ENCODE measurements at regions not wholly inside any gene's neighbourhood (a gene's known extent, or its start where the extent isn't known, plus 50 kb on each side); places are given as distances from the start of the nearest gene placed in this dataset.
"Not testable (repeated sequence)": the region's sequence is repeated elsewhere in the genome, so short reads cannot be mapped to it uniquely, and the experiment has no call there.

DNA sequence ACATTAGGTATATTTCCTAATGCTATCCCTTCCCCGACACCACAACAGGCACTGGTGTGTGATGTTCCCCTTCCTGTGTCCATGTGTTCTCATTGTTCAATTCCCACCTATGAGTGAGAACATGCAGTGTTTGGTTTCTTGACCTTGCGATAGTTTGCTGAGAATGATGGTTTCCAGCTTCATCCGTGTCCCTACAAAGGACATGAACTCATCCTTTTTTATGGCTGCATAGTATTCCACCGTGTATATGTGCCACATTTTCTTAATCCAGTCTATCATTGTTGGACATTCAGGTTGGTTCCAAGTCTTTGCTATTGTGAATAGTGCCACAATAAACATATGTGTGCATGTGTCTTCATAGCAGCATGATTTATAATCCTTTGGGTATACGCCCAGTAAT, 228.5 kb upstream of the RARB start:
- not testable (repeated sequence) for DNase-seq

- DNase-seq: peak in 1 of 3 donors; percentile 51
Observed at GRCh38 chr3:25212736-25213135, 215.3 kb upstream of the RARB start.

GRCh38 chr3:25214034-25214433, 214.0 kb upstream of the RARB start:
- peak in 1 of 3 donors; percentile 36 for DNase-seq

DNA sequence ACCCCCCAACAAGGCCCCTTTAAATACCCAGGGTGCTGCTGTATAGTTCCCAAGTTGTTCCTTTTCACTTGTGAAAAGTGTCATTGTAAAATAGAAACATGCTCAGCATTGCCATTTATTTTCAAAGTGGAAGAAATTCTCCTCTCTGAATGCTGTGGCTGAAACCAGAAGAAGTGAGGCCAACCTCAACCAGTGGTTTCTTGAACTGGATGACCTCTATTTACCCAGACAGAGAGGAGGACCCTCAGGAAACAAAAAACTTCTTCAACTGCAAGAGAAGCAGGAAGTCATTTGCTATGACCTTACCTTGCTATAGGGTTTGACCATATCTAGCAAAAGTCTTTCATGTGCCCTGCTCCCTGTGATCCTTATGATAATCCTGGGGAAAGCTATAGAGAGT, 209.7 kb upstream of the RARB start:
- DNase-seq: no peak

- DNase-seq: no peak
Observed at GRCh38 chr3:25226747-25227146, 201.3 kb upstream of the RARB start.

DNA sequence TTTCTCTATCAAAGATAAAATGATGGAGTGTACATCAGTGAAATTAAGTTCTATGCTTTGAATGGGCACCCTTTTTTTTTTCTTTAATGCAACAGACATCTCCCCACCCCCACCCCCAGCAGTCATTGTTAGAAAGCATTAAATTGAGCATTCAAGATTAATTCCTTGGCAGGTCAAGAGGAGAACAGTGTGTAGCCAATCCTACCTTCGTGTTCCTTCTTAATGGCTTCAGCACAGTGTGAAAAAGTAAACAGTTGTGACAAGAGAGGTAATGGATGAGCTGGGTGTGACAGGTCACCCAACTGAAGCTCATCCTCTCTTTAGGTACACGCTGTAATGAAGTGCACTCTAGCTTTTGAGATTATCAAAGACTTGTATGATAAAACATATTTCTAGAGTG, 198.5 kb upstream of the RARB start:
- DNase-seq: no peak

GRCh38 chr3:25235031-25235430, 193.0 kb upstream of the RARB start:
- DNase-seq: no peak

GRCh38 chr3:25235466-25235865, 192.6 kb upstream of the RARB start:
- no peak for DNase-seq

- DNase-seq: no peak
Observed at GRCh38 chr3:25237602-25238001, 190.5 kb upstream of the RARB start.

DNA sequence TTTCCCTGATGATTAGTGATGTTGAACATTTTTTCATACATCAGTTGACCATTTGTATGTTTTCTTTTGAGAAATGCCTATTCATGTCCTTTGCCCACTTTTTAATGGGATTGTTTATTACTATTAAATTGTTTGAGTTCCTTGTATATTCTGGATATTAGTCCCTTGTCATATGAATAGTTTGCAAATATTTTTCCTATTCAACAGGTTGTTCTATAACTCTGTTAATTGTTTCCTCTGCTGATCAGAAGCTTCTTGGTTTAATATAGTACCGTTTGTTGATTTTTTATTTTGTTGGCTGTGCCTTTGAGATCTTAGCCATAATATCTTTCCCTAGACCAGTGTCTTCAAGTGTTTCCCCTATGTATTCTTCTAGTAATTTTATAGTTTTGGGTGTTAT, 189.0 kb upstream of the RARB start:
- no peak for DNase-seq

DNA sequence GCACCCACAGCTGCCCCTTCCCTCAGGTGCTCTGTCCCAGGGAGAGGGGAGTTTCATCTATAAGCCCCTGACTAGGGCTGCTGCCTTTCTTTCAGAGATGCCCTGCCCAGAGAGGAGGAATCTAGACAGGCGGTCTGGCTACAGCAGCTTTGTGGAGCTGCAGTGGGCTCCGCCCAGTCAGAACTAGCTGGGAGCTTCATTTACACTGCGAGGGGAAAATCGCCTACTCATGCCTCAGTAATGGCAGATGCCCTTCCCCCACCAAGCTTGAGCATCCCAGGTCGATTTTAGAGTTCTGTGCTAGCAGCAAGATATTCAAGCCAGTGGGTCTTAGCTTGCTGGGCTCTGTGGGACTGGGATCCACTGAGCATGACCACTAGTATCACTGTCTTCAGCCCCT, 181.2 kb upstream of the RARB start:
- DNase-seq: no peak

- no peak for DNase-seq
Observed at GRCh38 chr3:25252291-25252690, 175.8 kb upstream of the RARB start.

DNA sequence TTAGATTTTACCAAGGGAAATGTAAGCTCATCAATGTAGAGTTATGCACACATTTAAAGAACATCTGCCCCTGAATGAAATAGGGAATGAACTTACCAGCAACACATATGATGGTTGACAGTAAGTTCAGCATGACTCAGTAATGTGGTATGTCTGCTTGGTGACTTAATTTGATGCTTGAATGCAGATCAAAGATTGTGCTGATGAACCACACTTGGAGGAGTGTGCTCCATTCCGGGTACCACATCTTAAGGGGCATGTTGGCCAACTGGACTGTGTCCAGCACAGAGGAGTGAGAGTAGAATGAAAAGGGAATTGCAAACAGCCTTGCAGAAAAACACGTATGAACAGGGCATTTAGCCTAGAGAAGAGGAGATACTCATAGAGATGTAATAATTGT, 171.0 kb upstream of the RARB start:
- peak in 2 of 3 donors; percentile 5 to 49 for DNase-seq

- no peak for DNase-seq
Observed at GRCh38 chr3:25259871-25260270, 168.2 kb upstream of the RARB start.

GRCh38 chr3:25262322-25262721, 165.7 kb upstream of the RARB start:
- DNase-seq: no peak

DNA sequence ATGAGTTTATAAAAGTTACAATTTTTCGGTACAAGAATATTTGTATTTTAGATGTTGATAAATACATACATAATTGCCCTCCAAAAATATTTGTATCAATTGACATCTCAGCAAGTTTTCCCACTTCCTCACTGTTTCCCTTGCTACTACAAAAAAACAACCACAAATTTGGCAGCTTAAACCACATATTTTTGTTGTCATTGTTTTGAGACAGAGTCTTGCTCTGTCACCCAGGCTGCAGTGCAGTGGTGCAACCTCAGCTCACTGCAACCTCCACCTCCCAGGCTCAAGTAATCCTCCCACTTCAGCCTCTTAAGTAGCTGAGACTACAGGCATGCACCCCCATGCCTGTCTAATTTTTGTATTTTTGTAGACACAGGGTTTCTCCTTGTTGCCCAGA, 162.8 kb upstream of the RARB start:
- no peak for DNase-seq

DNA sequence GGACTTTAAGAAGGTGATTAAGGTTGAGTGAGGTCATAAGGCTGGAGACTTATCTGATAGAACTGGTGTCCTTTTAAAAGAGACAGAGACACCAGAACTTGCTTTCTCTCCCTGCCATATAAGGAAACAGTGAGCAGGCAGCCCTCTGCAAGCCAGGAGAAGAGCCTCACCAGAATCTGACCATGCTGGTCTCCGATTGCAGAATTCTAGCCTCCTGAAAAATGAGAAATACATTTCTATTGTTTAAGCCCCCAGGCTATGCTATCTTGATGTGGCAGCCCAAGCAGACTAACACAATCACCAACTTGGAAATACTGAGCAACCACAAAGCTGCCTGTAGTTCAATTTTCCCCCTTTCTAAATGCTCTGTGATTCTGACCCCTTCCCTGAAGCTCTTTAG, 161.4 kb upstream of the RARB start:
- DNase-seq: no peak

DNA sequence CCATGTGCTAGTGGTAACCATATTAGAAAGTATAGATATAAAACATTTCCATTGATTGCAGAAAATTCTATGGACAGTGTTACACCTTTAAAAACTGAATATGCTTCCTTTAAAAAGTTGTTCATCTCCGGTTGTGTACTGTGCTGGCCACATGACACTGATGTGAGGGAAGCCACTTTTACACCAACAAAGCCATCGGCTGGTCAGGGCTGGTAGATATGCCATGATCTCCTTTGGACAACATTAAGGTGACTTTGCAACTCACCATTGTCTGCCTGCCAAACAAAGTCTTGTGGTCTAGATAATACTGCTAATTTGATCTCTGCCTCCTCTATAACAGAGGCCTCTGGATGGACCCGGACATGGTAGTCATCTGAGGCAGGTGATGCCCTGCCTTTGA, 156.0 kb upstream of the RARB start:
- DNase-seq: no peak

GRCh38 chr3:25273582-25274171, 154.4 kb upstream of the RARB start:
- no peak for DNase-seq

GRCh38 chr3:25277503-25277902, 150.6 kb upstream of the RARB start:
- DNase-seq: no peak

DNA sequence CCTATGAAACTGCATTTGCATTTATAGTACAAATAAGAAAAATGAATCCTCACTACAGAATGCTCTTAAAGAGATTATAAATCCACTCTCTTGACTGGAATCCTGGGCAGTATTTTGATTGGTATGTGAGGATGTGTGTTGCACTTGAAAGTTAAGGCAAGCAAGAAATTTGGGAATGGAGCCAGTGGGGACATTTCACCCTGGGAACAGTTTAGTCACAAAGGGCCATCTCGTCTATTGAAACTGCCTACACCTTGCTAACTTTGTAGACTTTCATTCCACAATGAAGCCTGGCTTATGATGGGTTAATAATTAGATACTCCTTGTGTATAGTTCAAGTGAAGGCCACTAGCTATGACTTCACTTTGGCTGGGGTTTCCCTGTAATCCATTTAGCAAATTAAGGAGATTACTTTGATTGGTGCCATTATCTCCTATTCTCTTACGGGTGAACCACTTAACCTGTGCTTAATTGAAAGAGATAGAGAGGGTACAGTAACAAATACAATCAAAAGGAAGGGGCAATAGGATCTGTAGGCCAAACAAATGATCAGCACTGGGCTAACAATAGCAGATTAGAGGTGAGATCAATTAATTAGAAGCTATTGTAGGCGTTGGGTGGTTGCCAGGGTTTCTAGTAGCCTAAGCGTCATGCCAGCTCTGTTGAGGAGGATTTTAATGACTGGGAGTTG, 146.9 kb upstream of the RARB start:
- DNase-seq: no peak

GRCh38 chr3:25281732-25282126, 146.3 kb upstream of the RARB start:
- no peak for DNase-seq

- DNase-seq: no peak
Observed at GRCh38 chr3:25283613-25284012, 144.4 kb upstream of the RARB start.

- no peak for DNase-seq
Observed at GRCh38 chr3:25284249-25284648, 143.8 kb upstream of the RARB start.

All from muscle of back (tissue), 3 donors.